Tibial nerve (tissue), 4 donors: ENCODE measurements at regions not wholly inside any gene's neighbourhood (a gene's known extent, or its start where the extent isn't known, plus 50 kb on each side); places are given as distances from the start of the nearest gene placed in this dataset.
A peak's percentile ranks its signal among the peaks of the same experiment; 100 is the strongest.

ENCODE experiments used
- DNase-seq, 2 donors: peaks; one replicate each; pipeline ENCODE4 v3.0.0-alpha.2; 2019; ENCODE audit warnings: low spot score in 2 of 2
- H3K27ac ChIP-seq, 4 donors: fragments of 200-600 bp; sonication (generic) in 3 of 4; one replicate each; pipeline ENCODE4 v1.5.1; 2017 to 2019; ENCODE audit warnings: mild to moderate bottlenecking in 1 of 4
- H3K27me3 ChIP-seq, 2 donors: fragments of 200-600 bp; sonication (generic) in 1 of 2; one replicate each; pipeline versions ENCODE4 v1.5.1 to v1.6.0; 2017 to 2019
- H3K36me3 ChIP-seq, 3 donors: fragments of 200-600 bp; sonication (generic); one replicate each; pipeline ENCODE4 v1.5.1; 2018 to 2019
- H3K4me1 ChIP-seq, 4 donors: fragments of 200-600 bp; sonication (generic) in 3 of 4; one replicate each; pipeline ENCODE4 v1.5.1; 2017 to 2019
- H3K4me3 ChIP-seq, 4 donors: fragments of 200-600 bp; sonication (generic) in 3 of 4; one replicate each; pipeline ENCODE4 v1.5.1; 2017 to 2019; ENCODE audit warnings: mild to moderate bottlenecking in 1 of 4, moderate library complexity in 1 of 4
- H3K9me3 ChIP-seq, 4 donors: fragments of 200-600 bp; sonication (generic) in 3 of 4; one replicate each; pipeline ENCODE4 v1.5.1; 2017 to 2019
- EP300 ChIP-seq, 2 donors: sonication (generic); formaldehyde crosslinking; IDR thresholded peaks; one replicate each; pipeline ENCODE4 v1.6.1; 2017; ENCODE audit warnings: antibody characterized with exemption in 2 of 2, mild to moderate bottlenecking in 1 of 2
- POLR2A ChIP-seq, 2 donors: fragments of 450-650 bp; IDR thresholded peaks; one replicate each; pipeline ENCODE4 v1.6.1; 2017; ENCODE audit warnings: antibody characterized with exemption in 2 of 2, mild to moderate bottlenecking in 2 of 2, moderate library complexity in 2 of 2
- WGBS, 2 donors: methylation state at CpG; one replicate each; pipeline ENCODE4 v1.1.5; 2018; 5-methylcytosine and 5-hydroxymethylcytosine counted together
- TF ChIP-seq, protein P1 (sequence below), 5 experiments: fragments of 200-600 bp in 3 of 5; fragments of 450-650 bp in 2 of 5; sonication (generic) in 3 of 5; IDR thresholded peaks; one replicate each; pipeline ENCODE4 v1.5.1; 2016 to 2019; ENCODE audit warnings: antibody characterized with exemption in 5 of 5, mild to moderate bottlenecking in 3 of 5, moderate library complexity in 2 of 5

DNA sequence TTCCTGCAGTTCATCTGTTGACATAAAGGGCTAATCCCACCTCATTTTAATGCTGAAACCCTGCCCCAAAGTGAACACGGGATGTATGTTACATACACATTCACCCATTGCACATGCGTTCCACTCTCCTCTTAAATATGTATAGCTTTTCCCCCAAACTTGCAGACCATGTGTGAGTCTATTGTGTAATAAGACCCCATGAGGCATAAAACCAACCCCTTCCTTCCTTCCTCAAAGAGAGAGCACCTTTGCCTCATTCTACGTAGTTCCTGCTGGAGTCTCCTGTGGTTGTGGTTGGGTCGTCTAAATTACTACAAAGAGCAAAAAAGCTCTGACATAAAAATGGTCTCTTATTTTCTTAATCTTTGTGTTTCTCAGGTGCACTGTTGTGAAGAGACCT lies 345.7 kb upstream of the KLF6 start:
- peak overlapping the region; percentile 22 to 84 (median 61) for H3K27ac ChIP-seq
- peaks cover 0 to 11% (median 0%) of the 10 kb centered on the region in 4 donors for H3K9me3 ChIP-seq
- peak in 1 of 2 donors; percentile 25 for DNase-seq
- no peaks in the 10 kb centered on the region for H3K36me3 ChIP-seq
- H3K4me1 ChIP-seq, result peaks cover 0 to 38% (median 22%) of the 10 kb centered on the region in 4 donors
- TF ChIP-seq POLR2A (IDR thresholded peaks at IDR 0.05), result no peak
- TF ChIP-seq, protein P1, sequence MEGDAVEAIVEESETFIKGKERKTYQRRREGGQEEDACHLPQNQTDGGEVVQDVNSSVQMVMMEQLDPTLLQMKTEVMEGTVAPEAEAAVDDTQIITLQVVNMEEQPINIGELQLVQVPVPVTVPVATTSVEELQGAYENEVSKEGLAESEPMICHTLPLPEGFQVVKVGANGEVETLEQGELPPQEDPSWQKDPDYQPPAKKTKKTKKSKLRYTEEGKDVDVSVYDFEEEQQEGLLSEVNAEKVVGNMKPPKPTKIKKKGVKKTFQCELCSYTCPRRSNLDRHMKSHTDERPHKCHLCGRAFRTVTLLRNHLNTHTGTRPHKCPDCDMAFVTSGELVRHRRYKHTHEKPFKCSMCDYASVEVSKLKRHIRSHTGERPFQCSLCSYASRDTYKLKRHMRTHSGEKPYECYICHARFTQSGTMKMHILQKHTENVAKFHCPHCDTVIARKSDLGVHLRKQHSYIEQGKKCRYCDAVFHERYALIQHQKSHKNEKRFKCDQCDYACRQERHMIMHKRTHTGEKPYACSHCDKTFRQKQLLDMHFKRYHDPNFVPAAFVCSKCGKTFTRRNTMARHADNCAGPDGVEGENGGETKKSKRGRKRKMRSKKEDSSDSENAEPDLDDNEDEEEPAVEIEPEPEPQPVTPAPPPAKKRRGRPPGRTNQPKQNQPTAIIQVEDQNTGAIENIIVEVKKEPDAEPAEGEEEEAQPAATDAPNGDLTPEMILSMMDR (IDR thresholded peaks at IDR 0.05), result no peak
- TF ChIP-seq EP300 (IDR thresholded peaks at IDR 0.05), result peak in 1 of 2 donors; percentile 12
- WGBS, 2 donors, result 55 to 74% methylated on average over 4 of the region's 4 CpGs
- H3K27me3 ChIP-seq, result no peaks in the 10 kb centered on the region
- no peak overlapping the region for H3K4me3 ChIP-seq

DNA sequence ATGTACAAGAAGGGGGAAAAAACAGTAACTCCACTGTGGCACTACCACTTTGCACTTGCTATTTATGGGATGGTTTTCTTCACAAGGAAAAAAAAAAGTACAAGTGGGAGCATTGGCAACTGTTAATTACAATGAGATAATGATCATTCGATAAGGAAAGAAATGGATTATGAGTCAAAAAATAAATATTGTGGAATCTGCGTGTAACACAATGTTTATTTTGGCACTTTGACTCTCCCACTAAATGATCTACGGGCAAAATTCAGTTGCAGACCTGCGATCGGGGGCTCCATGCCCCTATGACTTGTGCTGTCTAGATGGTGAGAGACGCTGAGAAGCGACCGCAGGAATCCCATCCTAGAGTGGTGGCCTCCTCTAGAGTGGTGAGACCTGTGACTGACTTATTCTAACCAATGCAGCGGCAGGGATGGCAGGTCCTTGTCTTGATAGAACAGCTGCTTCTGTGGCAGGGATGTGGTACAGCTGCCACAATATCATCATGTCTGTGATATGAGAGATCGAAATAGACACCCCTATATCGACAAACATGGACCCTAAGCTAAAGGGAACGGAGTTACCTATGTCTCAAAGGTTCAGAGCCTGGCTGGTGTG lies 345.0 kb upstream of the KLF6 start:
- Histone ChIP-seq H3K4me1 (peaks cover 0 to 38% (median 22%) of the 10 kb centered on the region in 4 donors), H3K36me3 (no peaks in the 10 kb centered on the region), H3K9me3 (peaks cover 0 to 13% (median 0%) of the 10 kb centered on the region in 4 donors), H3K4me3 (no peak overlapping the region), H3K27me3 (no peaks in the 10 kb centered on the region), H3K27ac (peak overlapping the region in 2 of 4 donors; percentile 79 to 84)
- 91 to 92% methylated on average over 12 of the region's 12 CpGs for WGBS, 2 donors
- TF ChIP-seq, protein P1 (IDR thresholded peaks at IDR 0.05), result no peak
- TF ChIP-seq POLR2A (IDR thresholded peaks at IDR 0.05) (no peak), EP300 (IDR thresholded peaks at IDR 0.05) (no peak)
- no peak for DNase-seq

DNA sequence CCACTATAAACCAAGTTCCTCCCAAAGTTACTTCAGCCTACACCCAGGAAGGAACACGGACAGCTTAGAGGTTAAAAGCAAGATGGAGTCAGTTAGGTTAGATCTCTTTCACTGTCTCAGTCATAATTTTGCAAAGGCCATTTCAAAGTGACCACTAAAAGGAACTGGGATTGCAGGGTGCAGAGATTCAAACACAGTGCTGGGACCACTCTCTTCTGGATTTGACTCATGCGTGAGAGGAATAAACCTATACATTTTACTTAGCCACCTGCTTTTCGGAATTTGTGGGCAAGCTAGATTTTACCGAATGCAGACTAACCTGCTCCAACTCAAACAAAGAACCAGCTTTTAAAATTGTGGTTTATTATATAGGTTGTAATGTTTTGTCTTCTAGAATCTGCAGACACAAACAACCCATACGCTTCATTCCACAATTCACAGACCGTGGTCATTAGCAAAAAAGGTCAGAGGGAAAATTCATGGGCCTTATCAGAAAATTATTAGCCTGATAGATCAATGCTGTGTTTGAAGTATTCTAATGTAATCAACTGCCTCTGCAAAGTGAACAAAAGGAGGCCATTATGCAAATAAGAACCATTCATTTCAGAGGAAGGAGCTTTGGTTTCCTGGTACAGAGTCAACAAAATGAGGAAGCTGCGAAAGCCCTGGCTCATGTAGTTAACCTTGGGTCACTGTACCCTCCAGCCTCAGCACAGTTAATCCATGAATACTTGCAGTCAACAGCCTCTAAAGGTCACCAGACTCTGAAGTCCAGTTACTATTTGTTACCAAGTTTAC lies 342.7 kb upstream of the KLF6 start:
- WGBS, 2 donors, result 73 to 80% methylated on average over 7 of the region's 7 CpGs
- Histone ChIP-seq H3K4me3 (no peak overlapping the region), H3K27me3 (no peaks in the 10 kb centered on the region), H3K4me1 (peaks cover 0 to 40% (median 22%) of the 10 kb centered on the region in 4 donors), H3K36me3 (no peaks in the 10 kb centered on the region), H3K9me3 (peaks cover 0 to 18% (median 0%) of the 10 kb centered on the region in 4 donors), H3K27ac (peak overlapping the region in 2 of 4 donors; percentile 16 to 24)
- no peak for TF ChIP-seq POLR2A (IDR thresholded peaks at IDR 0.05)
- peak in 1 of 2 donors; percentile 60 for TF ChIP-seq EP300 (IDR thresholded peaks at IDR 0.05)
- DNase-seq, result no peak

DNA sequence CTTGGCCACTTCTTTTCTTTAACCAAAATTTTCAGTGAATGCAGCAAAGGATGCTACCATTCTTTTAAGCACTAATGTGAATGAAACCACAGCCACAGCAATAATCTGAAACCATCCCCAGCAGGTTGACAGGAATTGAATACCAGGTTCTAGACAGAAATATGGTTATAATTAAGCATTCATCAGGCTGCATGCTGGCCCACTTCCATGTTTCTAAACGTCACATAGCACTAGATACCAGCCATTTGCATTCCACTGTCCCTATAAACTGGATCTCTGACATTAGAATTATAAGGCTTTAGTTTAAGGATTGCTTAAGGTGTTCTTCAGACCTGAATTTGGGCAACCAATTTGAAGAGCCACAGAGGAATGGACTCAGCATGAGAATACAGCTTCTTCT lies 340.8 kb upstream of the KLF6 start:
- WGBS, 2 donors, result 59 to 77% methylated on average over 1 of the region's 1 CpG
- no peak for DNase-seq
- no peaks in the 10 kb centered on the region for H3K27me3 ChIP-seq
- H3K27ac ChIP-seq, result no peak overlapping the region
- no peaks in the 10 kb centered on the region for H3K36me3 ChIP-seq
- H3K4me3 ChIP-seq, result no peak overlapping the region
- peaks cover 0 to 23% (median 11%) of the 10 kb centered on the region in 4 donors for H3K4me1 ChIP-seq
- H3K9me3 ChIP-seq, result peaks cover 0 to 18% (median 0%) of the 10 kb centered on the region in 4 donors
- TF ChIP-seq POLR2A (IDR thresholded peaks at IDR 0.05), result no peak
- no peak for TF ChIP-seq EP300 (IDR thresholded peaks at IDR 0.05)
- TF ChIP-seq, protein P1 (IDR thresholded peaks at IDR 0.05), result no peak

DNA sequence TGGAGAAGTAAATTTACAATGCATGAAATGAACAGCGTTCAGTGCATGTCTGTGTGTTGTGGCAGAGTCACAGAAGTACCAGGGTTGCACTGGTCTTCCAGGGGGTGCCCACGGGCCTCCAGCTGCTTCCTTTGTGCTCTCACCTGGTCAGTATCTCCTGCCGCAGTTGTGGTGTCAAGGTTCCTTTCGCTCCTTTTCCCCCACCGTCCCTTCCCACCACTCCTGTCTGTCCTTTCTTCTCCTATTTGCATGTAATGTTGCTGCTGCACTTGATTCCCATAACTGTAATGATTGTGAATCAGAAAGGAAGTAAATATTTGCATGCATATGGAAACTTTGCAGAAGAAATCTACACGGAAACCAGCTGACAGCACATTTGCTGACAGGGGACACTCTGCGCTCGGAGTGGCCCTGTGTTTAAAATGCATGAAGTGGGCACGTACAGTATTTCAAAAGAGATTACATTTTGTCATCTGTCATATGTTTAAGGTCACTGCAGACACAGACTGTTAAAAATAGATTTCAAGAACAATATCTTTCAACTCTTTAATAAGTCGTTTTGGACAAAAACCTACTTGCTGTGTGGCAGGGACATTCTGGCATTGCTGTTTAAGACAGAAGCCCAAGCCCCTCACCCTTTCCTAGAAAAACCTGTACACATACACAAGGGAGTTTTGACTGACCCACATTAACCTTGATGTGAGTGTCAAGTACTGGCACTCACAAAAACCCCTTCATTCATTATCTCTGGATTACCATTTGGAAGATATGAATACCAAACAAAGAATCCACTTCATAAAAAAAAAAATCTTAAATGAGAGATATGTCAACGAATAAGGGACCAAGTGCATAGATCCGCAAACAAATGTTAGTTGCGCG lies 336.7 kb upstream of the KLF6 start:
- Histone ChIP-seq H3K36me3 (no peaks in the 10 kb centered on the region), H3K9me3 (peaks cover 0 to 18% (median 0%) of the 10 kb centered on the region in 4 donors), H3K27ac (peak overlapping the region in 1 of 4 donors; percentile 47), H3K4me1 (peaks cover 0 to 3% (median 0%) of the 10 kb centered on the region in 4 donors), H3K27me3 (no peaks in the 10 kb centered on the region), H3K4me3 (peak overlapping the region in 2 of 4 donors; percentile 9 to 21)
- peak in 1 of 2 donors; percentile 65 for TF ChIP-seq EP300 (IDR thresholded peaks at IDR 0.05)
- TF ChIP-seq POLR2A (IDR thresholded peaks at IDR 0.05), result no peak
- WGBS, 2 donors, result 54 to 57% methylated on average over 14 of the region's 14 CpGs
- no peak for DNase-seq
